HK-2 (cell line): ENCODE measurements at regions not wholly inside any gene's neighbourhood (a gene's known extent, or its start where the extent isn't known, plus 50 kb on each side); places are given as distances from the start of the nearest gene placed in this dataset.
"Not testable (repeated sequence)": the region's sequence is repeated elsewhere in the genome, so short reads cannot be mapped to it uniquely, and the experiment has no call there.

ENCODE experiments used
- DNase-seq: peaks from one replicate; pipeline ENCODE4 v3.0.0-alpha.2; 2018; ENCODE audit not compliant: unreplicated experiment

DNA sequence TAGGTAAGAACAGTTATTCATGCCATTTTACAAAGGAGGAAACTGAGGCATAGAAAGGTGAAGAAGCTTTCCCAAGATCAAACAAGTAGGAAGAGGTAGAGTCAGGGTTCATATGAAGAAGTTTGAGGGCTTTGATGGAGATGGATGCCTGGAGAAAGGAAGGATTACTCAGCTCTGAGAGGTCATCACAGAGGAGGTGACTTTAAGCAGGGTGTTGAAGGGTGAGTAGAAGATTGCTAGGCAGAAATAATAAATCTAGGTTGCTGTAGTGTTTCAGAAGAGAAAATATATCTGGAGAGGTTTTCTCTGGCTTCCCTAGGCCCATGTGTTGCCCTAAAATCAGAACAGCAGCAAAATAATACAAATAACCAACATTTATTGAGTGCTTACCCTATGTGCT lies 196.3 kb downstream of the PALM2AKAP2 start:
- DNase-seq, result no peak

DNA sequence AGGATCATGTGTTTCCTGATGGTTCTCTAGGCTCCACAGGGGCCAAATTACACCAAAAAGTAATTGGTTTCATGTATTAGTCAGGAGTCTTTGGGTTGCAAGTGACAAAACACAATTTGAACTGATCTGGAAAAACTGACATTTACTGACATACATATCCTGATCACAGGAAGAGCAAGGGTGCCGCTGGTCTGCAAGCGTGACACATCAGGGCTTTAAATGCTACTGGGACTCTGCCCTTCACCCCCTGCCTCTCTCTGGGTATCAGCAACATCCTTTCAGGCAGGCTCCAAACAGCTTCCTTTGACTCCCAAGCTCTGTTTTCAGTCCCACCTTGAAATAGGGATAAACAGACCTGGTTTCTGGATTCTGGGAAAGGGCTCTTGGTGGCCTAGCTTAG lies 197.5 kb downstream of the PALM2AKAP2 start:
- no peak for DNase-seq

DNA sequence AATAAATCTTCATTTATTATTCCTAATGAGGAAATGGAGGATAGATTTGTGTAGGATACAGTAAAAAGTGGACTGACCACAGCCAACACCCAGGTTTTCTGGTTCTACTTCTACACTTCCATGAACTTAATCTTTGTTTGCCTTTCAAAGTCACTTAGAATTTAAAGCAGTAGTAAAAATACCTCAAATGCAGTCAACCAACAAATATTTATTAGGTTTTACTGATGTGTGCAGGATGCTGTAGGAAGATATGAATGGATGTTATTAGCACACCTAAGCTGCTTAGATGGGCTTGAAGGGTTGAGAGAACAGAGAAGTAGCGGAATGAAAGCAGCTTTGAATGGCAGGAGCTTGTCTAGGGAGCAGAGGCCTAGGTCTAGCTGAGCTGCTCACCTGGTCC lies 201.1 kb downstream of the PALM2AKAP2 start:
- no peak for DNase-seq

DNA sequence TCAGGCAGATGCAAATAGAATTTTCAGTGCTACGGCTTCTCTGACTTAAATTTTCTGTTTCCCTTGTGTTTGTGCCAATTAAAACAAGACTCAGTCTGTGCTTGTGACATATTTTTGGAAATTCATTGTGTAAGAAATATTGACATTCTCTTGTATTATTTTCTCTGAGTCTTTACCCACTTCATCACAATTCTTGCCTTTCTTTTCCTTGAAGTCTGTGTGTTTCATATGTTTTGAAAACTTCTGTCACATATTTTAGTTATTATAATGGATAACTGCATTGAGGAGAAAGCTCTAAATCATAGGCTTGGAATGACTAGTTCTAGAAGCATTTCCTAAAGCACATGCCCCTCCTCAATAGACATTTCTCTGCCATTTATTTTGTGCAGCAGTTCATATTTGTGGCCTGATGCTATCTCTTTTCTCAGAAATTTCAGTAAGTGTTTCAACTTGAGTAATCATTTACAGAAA lies 206.6 kb downstream of the PALM2AKAP2 start:
- DNase-seq, result no peak

DNA sequence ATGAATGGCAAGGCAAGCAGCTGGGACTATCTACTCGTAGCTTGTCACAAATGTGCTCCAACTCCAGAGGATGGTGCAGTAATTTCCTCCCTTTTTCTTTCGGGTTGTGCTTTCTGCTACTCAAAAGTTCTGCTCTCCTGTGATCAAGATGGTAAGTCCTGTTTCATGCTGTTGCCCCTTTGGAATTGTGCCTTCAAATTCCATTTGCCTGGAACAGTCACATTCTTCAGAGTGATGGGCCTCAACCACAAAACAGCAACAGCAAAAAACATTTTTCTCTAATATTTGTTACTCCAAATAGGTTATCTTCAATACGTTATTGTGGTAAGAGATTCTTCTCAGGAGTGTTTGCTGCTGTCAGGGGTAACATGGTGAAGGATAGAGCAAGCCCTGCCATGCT lies 209.3 kb downstream of the PALM2AKAP2 start:
- no peak for DNase-seq

DNA sequence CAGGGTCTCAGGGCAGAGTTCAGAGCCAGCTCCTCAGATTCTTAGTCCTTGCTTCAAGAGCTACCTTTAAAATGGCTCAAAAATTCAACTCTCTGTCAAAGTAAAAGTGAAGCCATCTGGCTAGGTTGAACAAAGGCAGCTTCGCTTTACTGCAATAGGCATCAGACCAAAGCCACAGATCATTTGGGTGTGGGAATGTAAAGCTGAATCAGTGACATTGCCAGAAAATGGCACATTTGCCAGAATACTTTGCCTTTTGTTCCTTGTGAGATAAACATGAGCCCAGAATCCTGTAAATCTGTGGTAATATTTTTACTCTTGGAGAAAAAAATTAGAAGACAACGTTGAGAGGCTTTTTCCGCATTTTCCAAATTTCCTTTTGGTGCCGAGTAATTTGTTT lies 210.5 kb downstream of the PALM2AKAP2 start:
- no peak for DNase-seq

DNA sequence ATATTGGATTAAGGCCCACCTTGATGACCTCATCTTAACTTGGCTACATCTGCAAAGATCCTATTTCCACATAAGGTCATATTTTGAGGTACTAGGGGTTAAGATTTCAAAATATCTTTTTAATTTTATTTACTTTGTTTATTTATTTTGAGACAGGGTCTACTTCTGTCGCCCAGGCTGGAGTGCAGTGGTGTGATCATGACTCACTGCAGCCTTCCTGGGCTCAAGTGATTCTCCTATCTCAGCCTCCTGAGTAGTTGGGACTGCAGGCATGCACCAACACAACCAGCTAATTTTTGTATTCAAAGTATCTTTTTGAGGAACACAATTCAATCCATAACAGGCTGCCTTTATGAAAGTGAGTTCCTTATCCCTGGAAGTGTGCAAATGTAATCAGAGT lies 212.3 kb downstream of the PALM2AKAP2 start:
- DNase-seq, result no peak

- DNase-seq, result no peak
These were observed 213.4 kb downstream of the PALM2AKAP2 start for GRCh38 chr9:109993250-109993978.

DNA sequence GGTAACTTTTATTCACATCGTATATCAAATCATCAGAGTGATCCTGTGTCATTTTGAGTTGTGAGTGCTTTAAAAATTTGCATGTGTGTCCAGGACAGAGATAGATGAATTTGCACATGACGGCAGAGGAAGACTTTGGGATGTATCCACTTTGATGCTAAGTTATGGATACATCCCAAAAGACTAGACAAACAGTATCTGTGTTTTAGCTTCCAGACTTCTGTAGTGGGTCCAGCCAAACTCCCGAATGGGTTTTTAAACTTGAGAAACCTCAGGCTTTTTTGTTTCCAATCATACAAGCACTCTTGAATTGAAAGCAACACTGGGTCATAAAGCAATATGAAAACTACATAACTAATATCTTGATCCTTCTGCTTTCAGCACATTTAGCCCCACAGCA lies 213.8 kb downstream of the C9orf152 start:
- DNase-seq, result no peak

GRCh38 chr9:109996936-109997580 lies 210.9 kb downstream of the C9orf152 start:
- DNase-seq, result no peak

DNA sequence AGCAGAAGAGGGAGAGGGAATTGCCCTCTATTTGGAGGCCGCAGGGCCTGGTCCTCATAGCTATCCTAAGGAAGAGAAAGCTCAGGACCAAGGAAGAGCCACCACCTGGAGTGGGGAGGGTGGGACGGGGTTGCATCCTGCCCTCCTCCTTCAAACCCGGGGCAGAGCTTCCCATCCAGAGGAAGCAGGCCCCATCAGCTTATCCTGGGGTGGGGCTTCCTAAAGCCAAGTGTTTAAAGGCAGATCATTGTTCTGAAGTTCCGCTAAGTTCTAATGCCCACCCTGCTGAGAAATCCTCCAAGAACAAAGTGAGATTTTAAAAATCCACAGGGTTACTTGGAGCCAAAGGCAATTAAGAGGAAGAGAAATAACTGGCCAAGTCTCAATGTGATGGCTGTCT lies 210.3 kb downstream of the C9orf152 start:
- no peak for DNase-seq

GRCh38 chr9:110005521-110005920 lies 202.4 kb downstream of the C9orf152 start:
- not testable (repeated sequence) for DNase-seq

DNA sequence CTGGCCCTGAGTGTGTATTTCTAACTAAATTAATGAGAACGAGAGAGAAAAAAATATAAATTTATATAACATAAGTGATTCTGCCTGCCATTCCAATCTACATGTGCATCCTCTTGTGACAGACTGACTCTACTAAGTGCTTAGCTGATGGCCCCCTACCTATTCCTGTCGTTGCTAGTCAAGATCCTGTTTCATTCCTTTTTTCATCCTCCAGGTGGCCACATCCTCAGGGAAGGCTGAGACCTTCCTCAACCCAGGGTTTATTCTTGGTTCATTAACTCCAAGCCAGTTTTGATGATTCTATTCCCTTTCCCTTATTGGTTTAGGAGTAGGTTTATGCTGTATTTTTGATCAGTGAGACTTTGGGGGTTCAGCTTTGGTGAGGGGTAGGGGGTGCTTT lies 201.3 kb downstream of the C9orf152 start:
- DNase-seq, result no peak

GRCh38 chr9:110007477-110008270 lies 200.3 kb downstream of the C9orf152 start:
- DNase-seq, result no peak

- DNase-seq, result no peak
These were observed 199.3 kb downstream of the C9orf152 start for GRCh38 chr9:110008663-110009062.

DNA sequence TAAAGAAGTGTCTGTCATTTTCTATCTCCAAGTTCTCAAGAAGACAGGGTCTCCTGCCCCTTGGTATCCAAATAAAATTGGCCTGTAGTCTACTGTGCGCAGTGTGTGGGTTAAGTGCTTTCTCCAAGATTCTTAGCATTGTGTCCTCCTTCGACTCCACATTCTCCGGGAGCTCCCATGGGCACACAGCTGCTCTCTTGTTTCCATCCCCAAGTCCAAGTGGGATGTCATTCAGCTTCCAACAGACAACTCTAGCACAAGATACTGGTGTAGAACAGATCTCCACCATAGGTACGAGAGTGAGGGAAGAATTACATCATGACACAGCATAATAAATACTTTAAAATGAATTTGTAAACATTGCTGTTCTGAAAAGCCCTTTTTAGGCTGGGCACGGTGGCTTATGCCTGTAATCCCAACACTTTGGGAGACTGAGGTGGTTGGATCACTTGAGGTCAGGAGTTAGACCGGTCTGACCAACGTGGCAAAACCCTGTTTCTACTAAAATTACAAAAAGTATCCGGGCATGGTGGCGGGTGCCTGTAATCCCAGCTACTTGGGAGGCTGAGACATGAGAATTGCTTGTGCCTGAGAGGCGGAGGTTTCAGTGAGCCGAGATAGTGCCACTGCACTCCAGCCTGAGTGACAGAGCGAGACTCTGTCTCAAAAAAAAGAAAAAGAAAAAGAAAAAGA lies 196.2 kb downstream of the C9orf152 start:
- DNase-seq, result no peak

GRCh38 chr9:110013064-110013463 lies 194.9 kb downstream of the C9orf152 start:
- no peak for DNase-seq

GRCh38 chr9:110015759-110016158 lies 192.2 kb downstream of the C9orf152 start:
- peak; percentile 68 for DNase-seq

DNA sequence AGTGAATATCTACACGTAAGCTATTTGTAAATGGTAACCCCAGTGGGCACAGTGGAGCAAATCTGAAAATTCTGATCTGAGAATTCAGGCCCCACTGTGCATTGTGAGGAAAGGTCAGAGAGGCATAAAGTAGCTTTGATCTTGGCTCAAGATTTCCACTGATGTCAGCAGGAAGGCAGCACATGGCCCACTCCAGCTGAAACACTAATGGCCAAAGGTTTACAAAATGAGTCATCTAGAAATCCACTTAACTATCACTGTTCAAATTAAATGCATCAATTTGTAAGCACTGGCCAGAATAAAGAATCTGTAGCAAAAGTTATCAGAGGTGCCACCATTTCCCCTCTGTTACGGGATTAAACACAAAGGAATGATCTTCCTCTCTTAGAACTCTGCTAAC lies 191.6 kb downstream of the C9orf152 start:
- DNase-seq, result peak; percentile 37

- not testable (repeated sequence) for DNase-seq
These were observed 187.7 kb downstream of the C9orf152 start for GRCh38 chr9:110020216-110020615.

GRCh38 chr9:110021891-110022290 lies 186.1 kb downstream of the C9orf152 start:
- DNase-seq, result no peak

DNA sequence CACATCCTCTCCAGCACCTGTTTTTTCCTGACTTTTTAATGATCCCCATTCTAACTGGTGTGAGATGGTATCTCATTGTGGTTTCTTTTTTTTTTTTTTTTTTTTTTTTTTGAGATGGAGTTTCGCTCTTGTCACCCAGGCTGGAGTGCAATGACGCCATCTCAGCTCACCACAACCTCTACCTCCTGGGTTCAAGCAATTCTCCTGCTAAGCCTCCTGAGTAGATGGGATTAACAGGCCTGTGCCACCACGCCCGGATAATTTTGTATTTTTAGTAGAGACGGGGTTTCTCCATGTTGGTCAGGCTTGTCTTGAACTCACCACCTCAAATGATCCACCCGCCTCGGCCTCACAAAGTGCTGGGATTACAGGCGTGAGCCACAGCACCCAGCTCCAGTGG lies 184.7 kb downstream of the C9orf152 start:
- DNase-seq, result not testable (repeated sequence)
